ENCODE measurements at regions not wholly inside any gene's neighbourhood (a gene's known extent, or its start where the extent isn't known, plus 50 kb on each side); places are given as distances from the start of the nearest gene placed in this dataset.
A peak's percentile ranks its signal among the peaks of the same experiment; 100 is the strongest.

DNA sequence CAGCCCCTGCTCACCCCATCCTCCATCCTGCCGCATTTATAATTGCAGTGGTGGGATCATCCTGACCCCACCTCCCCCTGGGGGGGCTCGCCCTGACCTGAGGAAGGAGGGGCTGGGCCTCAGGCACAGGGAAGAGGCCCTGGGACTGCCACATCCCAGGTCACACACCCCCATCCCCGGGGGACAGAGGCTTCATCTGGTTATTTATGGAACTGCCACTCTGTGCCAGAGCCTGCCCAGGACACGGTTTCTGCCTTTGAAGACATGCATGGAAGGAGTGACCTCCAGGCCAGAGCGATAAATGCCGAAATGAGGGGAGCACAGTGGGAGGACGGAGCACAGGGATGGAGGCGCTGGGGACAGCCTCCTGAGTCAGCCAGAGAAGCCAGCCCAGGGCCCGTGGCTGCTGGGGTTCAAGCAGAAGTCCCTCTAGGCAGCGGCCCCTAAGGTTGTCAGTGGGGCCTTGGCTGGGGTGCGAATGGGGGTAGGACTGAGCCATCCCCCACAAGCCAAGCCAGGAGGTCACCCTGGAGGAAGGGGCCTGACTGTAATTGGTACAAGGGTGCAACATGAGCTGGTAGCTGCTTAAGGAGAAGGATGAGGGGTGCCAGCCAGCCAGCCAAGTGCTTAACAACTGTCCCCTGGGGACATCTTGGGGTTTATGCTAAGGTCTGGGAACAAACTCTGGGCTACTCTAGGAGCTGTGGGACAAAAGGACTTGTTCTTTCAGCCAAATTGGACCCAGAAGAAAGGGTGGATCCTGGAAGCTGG, 51.4 kb upstream of the SHISAL1 start:
- H3K4me1 ChIP-seq (ENCODE audit: control insufficient read depth, insufficient read depth, low read length, unreplicated experiment): peaks cover 40% of the 10 kb centered on the region

DNA sequence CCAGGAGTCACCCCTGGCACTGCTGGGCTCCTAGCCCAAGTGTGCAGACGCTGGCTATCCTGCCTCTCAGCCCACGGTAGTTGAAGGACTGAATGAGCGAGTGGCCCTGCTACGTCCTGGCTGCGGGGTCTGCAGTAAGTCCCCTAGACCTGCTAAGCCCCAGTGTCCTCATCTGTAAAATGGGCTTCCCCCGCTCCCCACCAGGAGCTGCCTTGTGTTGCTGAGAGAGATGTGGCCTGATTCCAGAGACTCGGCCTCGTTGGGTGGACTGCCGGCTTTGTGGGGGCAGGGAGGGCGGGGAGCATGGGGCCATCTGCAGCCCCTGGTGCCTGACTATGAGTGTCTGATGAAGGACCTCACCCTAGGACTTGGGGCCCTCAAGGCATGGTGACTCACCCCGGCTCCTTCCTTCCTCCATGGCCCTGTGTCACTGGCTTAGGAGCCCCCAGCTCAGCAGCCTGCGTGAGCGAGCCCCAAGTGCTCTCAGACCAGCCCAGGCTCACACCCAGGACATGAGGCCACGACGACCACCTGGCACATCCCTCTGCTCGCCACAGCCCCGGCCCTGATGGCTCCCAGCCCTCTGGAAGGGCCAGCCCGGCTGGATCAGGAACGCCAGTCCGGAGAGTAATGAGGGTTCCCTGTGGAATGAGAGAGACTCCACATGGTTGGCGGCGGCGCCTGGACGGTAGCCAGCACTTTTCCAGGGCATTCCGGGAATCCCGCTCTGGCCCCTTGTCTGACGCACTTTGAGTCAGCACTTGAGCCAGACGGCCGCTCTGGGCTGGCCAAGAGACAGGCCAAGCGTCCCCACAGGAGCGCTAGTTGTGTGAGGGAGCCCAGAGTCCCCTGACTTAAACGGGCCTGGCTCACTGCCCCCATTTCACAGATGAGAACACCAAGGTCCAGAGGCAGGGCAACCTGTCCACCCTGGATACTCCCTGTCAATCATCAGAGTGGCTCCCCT, 50.5 kb upstream of the SHISAL1 start:
- no peaks in the 10 kb centered on the region for H3K36me3 ChIP-seq (ENCODE audit: insufficient read depth, low read length)
- no peaks in the 10 kb centered on the region for H3K27me3 ChIP-seq (ENCODE audit: insufficient read depth, low read length)
- peak overlapping the region; percentile 55; the same call in 1 of the 2 replicates for H3K4me3 ChIP-seq (ENCODE audit: low read depth, low read length)
- peak overlapping the region; percentile 96 for H3K27ac ChIP-seq (ENCODE audit: low read depth, low read length)
- peak overlapping the region; percentile 71 for H2AFZ ChIP-seq (ENCODE audit: low read length, unreplicated experiment)
- no peaks in the 10 kb centered on the region for H3K79me2 ChIP-seq (ENCODE audit: control insufficient read depth, insufficient read depth, low read length, unreplicated experiment)
- H3K4me1 ChIP-seq (ENCODE audit: control insufficient read depth, insufficient read depth, low read length, unreplicated experiment): peaks cover 40% of the 10 kb centered on the region

More for the DNA sequence above, 51.4 kb upstream of the SHISAL1 start:
- Histone ChIP-seq H3K36me3 (ENCODE audit: insufficient read depth, low read length) (no peaks in the 10 kb centered on the region), H3K27me3 (ENCODE audit: insufficient read depth, low read length) (no peaks in the 10 kb centered on the region), H3K79me2 (ENCODE audit: control insufficient read depth, insufficient read depth, low read length, unreplicated experiment) (no peaks in the 10 kb centered on the region), H2AFZ (ENCODE audit: low read length, unreplicated experiment) (no peak overlapping the region), H3K27ac (ENCODE audit: low read depth, low read length) (peak overlapping the region; percentile 96; the same call in 1 of the 2 replicates), H3K4me3 (ENCODE audit: low read depth, low read length) (no peak overlapping the region)

DNA sequence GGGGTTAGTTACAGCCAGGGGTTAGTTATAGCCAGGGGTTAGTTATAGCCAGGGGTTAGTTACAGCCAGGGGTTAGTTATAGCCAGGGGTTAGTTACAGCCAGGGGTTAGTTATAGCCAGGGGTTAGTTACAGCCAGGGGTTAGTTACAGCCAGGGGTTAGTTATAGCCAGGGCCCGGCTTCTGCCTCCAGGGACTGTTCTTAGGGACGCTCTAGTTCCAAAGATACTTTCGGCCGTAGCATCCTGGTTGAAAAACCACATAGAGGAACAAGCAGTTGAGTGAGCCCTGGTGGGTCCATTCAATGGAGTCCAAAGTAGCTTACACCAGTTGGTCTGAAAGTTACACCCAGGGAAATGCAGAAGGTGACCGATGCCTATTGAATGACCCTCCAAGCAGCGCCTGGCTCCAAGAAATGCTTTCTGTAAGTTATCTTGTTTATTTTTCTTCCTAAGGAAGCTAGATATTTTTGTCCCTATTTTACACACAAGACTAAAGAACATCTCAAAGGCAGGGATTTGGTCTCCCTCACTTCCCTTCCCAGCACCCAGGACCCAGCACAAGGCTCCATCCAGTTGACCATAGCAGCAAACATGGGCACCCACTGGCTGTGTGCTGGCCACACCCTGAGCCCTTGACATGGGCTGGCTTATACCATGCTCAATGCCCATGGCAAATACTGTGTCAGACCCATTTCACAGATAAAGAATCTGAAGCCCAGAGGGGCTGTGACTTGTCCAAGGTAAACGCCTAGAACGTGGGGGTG, 49.7 kb upstream of the SHISAL1 start:
- no peaks in the 10 kb centered on the region for H3K27me3 ChIP-seq (ENCODE audit: insufficient read depth, low read length)
- H3K4me1 ChIP-seq (ENCODE audit: control insufficient read depth, insufficient read depth, low read length, unreplicated experiment): peaks cover 40% of the 10 kb centered on the region
- H3K79me2 ChIP-seq (ENCODE audit: control insufficient read depth, insufficient read depth, low read length, unreplicated experiment): no peaks in the 10 kb centered on the region
- H3K4me3 ChIP-seq (ENCODE audit: low read depth, low read length): no peak overlapping the region
- no peak overlapping the region for H2AFZ ChIP-seq (ENCODE audit: low read length, unreplicated experiment)
- H3K27ac ChIP-seq (ENCODE audit: low read depth, low read length): peak overlapping the region; percentile 96
- no peaks in the 10 kb centered on the region for H3K36me3 ChIP-seq (ENCODE audit: insufficient read depth, low read length)
